Stimulated activated CD8-positive, alpha-beta memory T cell treated with anti-CD3 and anti-CD28 coated beads, Interleukin-15, amount 100 ng/mL, for 48 hours (primary cell): ENCODE measurements at regions not wholly inside any gene's neighbourhood (a gene's known extent, or its start where the extent isn't known, plus 50 kb on each side); places are given as distances from the start of the nearest gene placed in this dataset.

Experiments
- DNase-seq, 2 donors: peaks; one replicate each; pipeline ENCODE4 v3.0.0-alpha.2; 2020; ENCODE audit warnings: low read depth in 2 of 2

GRCh38 chr1:209421978-209422680 is 161.4 kb upstream of the CAMK1G start:
- DNase-seq = no peak

GRCh38 chr1:209425959-209426358 is 157.6 kb upstream of the CAMK1G start:
- DNase-seq = no peak

GRCh38 chr1:209427277-209427676 is 156.2 kb upstream of the CAMK1G start:
- no peak for DNase-seq

GRCh38 chr1:209427811-209428210 is 155.7 kb upstream of the CAMK1G start:
- no peak for DNase-seq

GRCh38 chr1:209428241-209428921 is 155.1 kb upstream of the CAMK1G start:
- DNase-seq = no peak

GRCh38 chr1:209429611-209430010 is 153.9 kb upstream of the CAMK1G start:
- DNase-seq = no peak

- DNase-seq = no peak
Observed at GRCh38 chr1:209430107-209430506, 153.4 kb upstream of the CAMK1G start.

GRCh38 chr1:209430821-209431259 is 152.7 kb upstream of the CAMK1G start:
- no peak for DNase-seq

- DNase-seq = no peak
Observed at GRCh38 chr1:209431402-209431801, 152.1 kb upstream of the CAMK1G start.

GRCh38 chr1:209431813-209432442 is 151.6 kb upstream of the CAMK1G start:
- no peak for DNase-seq

- no peak for DNase-seq
Observed at GRCh38 chr1:209432443-209432825, 151.1 kb upstream of the CAMK1G start.

- no peak for DNase-seq
Observed at GRCh38 chr1:209433649-209434031, 149.9 kb upstream of the CAMK1G start.

- no peak for DNase-seq
Observed at GRCh38 chr1:209434066-209434465, 149.4 kb upstream of the CAMK1G start.

GRCh38 chr1:209434631-209435217 is 148.8 kb upstream of the CAMK1G start:
- no peak for DNase-seq

GRCh38 chr1:209435654-209436566 is 147.6 kb upstream of the CAMK1G start:
- DNase-seq = peak in 1 of 2 donors; percentile 17

GRCh38 chr1:209439828-209440227 is 143.7 kb upstream of the CAMK1G start:
- DNase-seq = no peak

- no peak for DNase-seq
Observed at GRCh38 chr1:209443361-209443931, 140.1 kb upstream of the CAMK1G start.

GRCh38 chr1:209443975-209444651 is 139.4 kb upstream of the CAMK1G start:
- no peak for DNase-seq

- no peak for DNase-seq
Observed at GRCh38 chr1:209444961-209445360, 138.6 kb upstream of the CAMK1G start.

GRCh38 chr1:209445576-209445975 is 137.9 kb upstream of the CAMK1G start:
- DNase-seq = no peak

- DNase-seq = no peak
Observed at GRCh38 chr1:209446356-209446755, 137.2 kb upstream of the CAMK1G start.
